CD4-positive, alpha-beta T cell (primary cell): ENCODE measurements at regions not wholly inside any gene's neighbourhood (a gene's known extent, or its start where the extent isn't known, plus 50 kb on each side); places are given as distances from the start of the nearest gene placed in this dataset.

Source experiments
- ATAC-seq: fragments of 200-7000 bp; cut with Tn5 transposase; one replicate; pipeline ENCODE4 v1.10.0; 2022; ENCODE audit warnings: mild to moderate bottlenecking; ENCODE audit not compliant: poor library complexity
- CTCF ChIA-PET: fragments of 350-600 bp; sonication (Branson Sonifier 250); formaldehyde crosslinking; loops from one replicate; lab custom pipeline; 2021; ENCODE audit warnings: antibody characterized with exemption, inconsistent platforms; lab: Charles Lee
- POLR2A ChIA-PET: fragments of 350-600 bp; sonication (Branson Sonifier 250); formaldehyde crosslinking; loops from one replicate; lab custom pipeline; 2021; ENCODE audit warnings: antibody characterized with exemption, inconsistent platforms; lab: Charles Lee
- DNase-seq, 14 experiments: peaks; one replicate each; pipeline ENCODE4 v3.0.0-alpha.2; 2013 to 2020; ENCODE audit warnings: mixed read lengths in 2 of 14
- H3K27ac ChIP-seq, 2 donors: one replicate each; pipeline versions ENCODE4 v1.5.1 to v1.7.0; 2013; ENCODE audit warnings: low read length in 2 of 2, low read depth in 1 of 2, mild to moderate bottlenecking in 1 of 2
- H3K27me3 ChIP-seq, 2 experiments: 1 replicate in 1 of 2; 2 replicates in 1 of 2; pipeline versions ENCODE4 v1.6.1 to v1.7.0; 2013; ENCODE audit warnings: low read length in 2 of 2, control low read depth in 1 of 2, mild to moderate bottlenecking in 1 of 2, moderate library complexity in 1 of 2; ENCODE audit not compliant: insufficient read depth in 2 of 2, control insufficient read depth in 1 of 2
- H3K36me3 ChIP-seq: one replicate; pipeline ENCODE4 v1.6.1; 2013; ENCODE audit warnings: low read length, control low read depth; ENCODE audit not compliant: insufficient read depth
- H3K4me1 ChIP-seq: one replicate; pipeline ENCODE4 v1.6.1; 2013; ENCODE audit warnings: low read length, control low read depth; ENCODE audit not compliant: insufficient read depth
- H3K4me3 ChIP-seq: one replicate; pipeline ENCODE4 v1.5.1; 2013; ENCODE audit warnings: mild to moderate bottlenecking, low read length, moderate library complexity
- H3K9me3 ChIP-seq, 2 experiments: 1 replicate in 1 of 2; 2 replicates in 1 of 2; pipeline versions ENCODE4 v1.6.1 to v1.7.0; 2013; ENCODE audit warnings: low read length in 2 of 2, mild to moderate bottlenecking in 2 of 2, control low read depth in 1 of 2, moderate library complexity in 1 of 2; ENCODE audit not compliant: control insufficient read depth in 1 of 2, insufficient read depth in 1 of 2
- H3K27ac Mint-ChIP-seq: one replicate; pipeline ENCODE4 v1.8.0; 2020; ENCODE audit warnings: mixed read lengths
- H3K27me3 Mint-ChIP-seq: one replicate; pipeline ENCODE4 v1.8.0; 2021; ENCODE audit warnings: mixed read lengths
- H3K36me3 Mint-ChIP-seq: one replicate; pipeline ENCODE4 v1.8.0; 2021; ENCODE audit warnings: low read depth, mixed read lengths
- H3K4me1 Mint-ChIP-seq: one replicate; pipeline ENCODE4 v1.8.0; 2021; ENCODE audit warnings: low read depth, mixed read lengths
- H3K4me3 Mint-ChIP-seq: one replicate; pipeline ENCODE4 v1.8.0; 2020; ENCODE audit warnings: mild to moderate bottlenecking, mixed read lengths
- H3K9me3 Mint-ChIP-seq: one replicate; pipeline ENCODE4 v1.8.0; 2020; ENCODE audit warnings: mixed read lengths
- CTCF ChIP-seq: fragments of 200-600 bp; IDR thresholded peaks from one replicate; pipeline ENCODE4 v1.8.0; 2022; ENCODE audit warnings: antibody characterized with exemption, mild to moderate bottlenecking
- intact Hi-C, 2 experiments: fragments of 100-400 bp; cut with DNase I in 1 of 2; cut with micrococcal nuclease in 1 of 2; formaldehyde crosslinking; loops; one replicate each; pipeline versions ENCODE4 v1.15.1 to v1.9.0; 2023 to 2025; cut with DNase I, micrococcal nuclease

- intact Hi-C loops: no loop called here
- H3K4me1 ChIP-seq: no peaks in the 10 kb centered on the region
- ATAC-seq (no peak), DNase-seq (no peak)
- H3K27ac Mint-ChIP-seq: no peak overlapping the region
- H3K27me3 Mint-ChIP-seq: no peaks in the 10 kb centered on the region
- no peak overlapping the region for H3K27ac ChIP-seq
- no peaks in the 10 kb centered on the region for H3K36me3 Mint-ChIP-seq
- H3K27me3 ChIP-seq: no peaks in the 10 kb centered on the region
- no peak overlapping the region for H3K4me3 ChIP-seq
- CTCF ChIA-PET: no interaction called here
- H3K9me3 ChIP-seq: peaks cover 0 to 5% of the 10 kb centered on the region in 2 experiments
- POLR2A ChIA-PET: no interaction called here
- H3K4me1 Mint-ChIP-seq: no peaks in the 10 kb centered on the region
- H3K4me3 Mint-ChIP-seq: no peak overlapping the region
- no peaks in the 10 kb centered on the region for H3K9me3 Mint-ChIP-seq
- no peak for TF ChIP-seq CTCF
- no peaks in the 10 kb centered on the region for H3K36me3 ChIP-seq
Measured at GRCh38 chr6:9612489-9612888, 802.4 kb downstream of the TFAP2A start.

GRCh38 chr6:9610620-9611415, 804.1 kb downstream of the TFAP2A start:
- intact Hi-C loops: no loop called here
- H3K27me3 ChIP-seq: no peaks in the 10 kb centered on the region
- Mint-ChIP-seq H3K27me3 (no peaks in the 10 kb centered on the region), H3K36me3 (no peaks in the 10 kb centered on the region), H3K27ac (no peak overlapping the region), H3K9me3 (no peaks in the 10 kb centered on the region), H3K4me3 (no peak overlapping the region), H3K4me1 (no peaks in the 10 kb centered on the region)
- H3K4me3 ChIP-seq: no peak overlapping the region
- no peaks in the 10 kb centered on the region for H3K36me3 ChIP-seq
- H3K4me1 ChIP-seq: no peaks in the 10 kb centered on the region
- CTCF ChIA-PET: interaction anchor here (0.6 to 0.7 kb wide), 2 partner anchors 17 to 597 kb away, joined by 3 to 5 read pairs; no protein-coding TSS in a partner anchor
- ATAC-seq (no peak), DNase-seq (no peak)
- no peak overlapping the region for H3K27ac ChIP-seq
- peaks cover 0 to 5% of the 10 kb centered on the region in 2 experiments for H3K9me3 ChIP-seq
- no peak for TF ChIP-seq CTCF
- POLR2A ChIA-PET: no interaction called here

GRCh38 chr6:9606435-9607134, 808.3 kb downstream of the TFAP2A start:
- Histone ChIP-seq H3K27ac (no peak overlapping the region), H3K27me3 (no peaks in the 10 kb centered on the region), H3K4me3 (no peak overlapping the region), H3K4me1 (no peaks in the 10 kb centered on the region), H3K36me3 (no peaks in the 10 kb centered on the region), H3K9me3 (no peaks in the 10 kb centered on the region)
- Mint-ChIP-seq H3K9me3 (no peaks in the 10 kb centered on the region), H3K4me1 (no peaks in the 10 kb centered on the region), H3K27ac (no peak overlapping the region), H3K27me3 (no peaks in the 10 kb centered on the region), H3K36me3 (no peaks in the 10 kb centered on the region), H3K4me3 (no peak overlapping the region)
- POLR2A ChIA-PET: no interaction called here
- intact Hi-C loops: no loop called here
- DNase-seq (no peak), ATAC-seq (no peak)
- TF ChIP-seq CTCF: no peak
- CTCF ChIA-PET: no interaction called here
